IPS-NIHi7 (cell line): ENCODE measurements at regions not wholly inside any gene's neighbourhood (a gene's known extent, or its start where the extent isn't known, plus 50 kb on each side); places are given as distances from the start of the nearest gene placed in this dataset.

Experiments
- DNase-seq: peaks from one replicate; pipeline ENCODE4 v3.0.0; 2012; ENCODE audit warnings: mixed read lengths; ENCODE audit errors: extremely low spot score

- DNase-seq = no peak
Observed at GRCh38 chr16:86059253-86060171, 160.6 kb downstream of the IRF8 start.

- DNase-seq = no peak
Observed at GRCh38 chr16:86060381-86061317, 161.7 kb downstream of the IRF8 start.

- DNase-seq = no peak
Observed at GRCh38 chr16:86061318-86061695, 162.3 kb downstream of the IRF8 start.

- DNase-seq = no peak
Observed at GRCh38 chr16:86061721-86062120, 162.8 kb downstream of the IRF8 start.

GRCh38 chr16:86062271-86062965 lies 163.5 kb downstream of the IRF8 start:
- DNase-seq = no peak

- no peak for DNase-seq
Observed at GRCh38 chr16:86063760-86064405, 164.9 kb downstream of the IRF8 start.

- no peak for DNase-seq
Observed at GRCh38 chr16:86064431-86065250, 165.7 kb downstream of the IRF8 start.

- no peak for DNase-seq
Observed at GRCh38 chr16:86065711-86066110, 166.7 kb downstream of the IRF8 start.

GRCh38 chr16:86066811-86067210 lies 167.8 kb downstream of the IRF8 start:
- no peak for DNase-seq

- no peak for DNase-seq
Observed at GRCh38 chr16:86067516-86067915, 168.6 kb downstream of the IRF8 start.

GRCh38 chr16:86067936-86068335 lies 169.0 kb downstream of the IRF8 start:
- no peak for DNase-seq

GRCh38 chr16:86068722-86069121 lies 169.8 kb downstream of the IRF8 start:
- no peak for DNase-seq

- DNase-seq = no peak
Observed at GRCh38 chr16:86069736-86070298, 170.9 kb downstream of the IRF8 start.

GRCh38 chr16:86070484-86070883 lies 171.5 kb downstream of the IRF8 start:
- no peak for DNase-seq

GRCh38 chr16:86070971-86071370 lies 172.0 kb downstream of the IRF8 start:
- DNase-seq = no peak

- no peak for DNase-seq
Observed at GRCh38 chr16:86071611-86072240, 172.8 kb downstream of the IRF8 start.

GRCh38 chr16:86072328-86073102 lies 173.6 kb downstream of the IRF8 start:
- peak; percentile 79 for DNase-seq

GRCh38 chr16:86073103-86073625 lies 174.2 kb downstream of the IRF8 start:
- DNase-seq = no peak
